Tibial nerve (tissue), 4 donors: ENCODE measurements at regions not wholly inside any gene's neighbourhood (a gene's known extent, or its start where the extent isn't known, plus 50 kb on each side); places are given as distances from the start of the nearest gene placed in this dataset.

Source experiments
- EP300 ChIP-seq, 2 donors: sonication (generic); formaldehyde crosslinking; IDR thresholded peaks; one replicate each; pipeline ENCODE4 v1.6.1; 2017; ENCODE audit warnings: antibody characterized with exemption in 2 of 2, mild to moderate bottlenecking in 1 of 2
- POLR2A ChIP-seq, 2 donors: fragments of 450-650 bp; IDR thresholded peaks; one replicate each; pipeline ENCODE4 v1.6.1; 2017; ENCODE audit warnings: antibody characterized with exemption in 2 of 2, mild to moderate bottlenecking in 2 of 2, moderate library complexity in 2 of 2
- TF ChIP-seq, protein P1 (sequence below), 5 experiments: fragments of 200-600 bp in 3 of 5; fragments of 450-650 bp in 2 of 5; sonication (generic) in 3 of 5; IDR thresholded peaks; one replicate each; pipeline ENCODE4 v1.5.1; 2016 to 2019; ENCODE audit warnings: antibody characterized with exemption in 5 of 5, mild to moderate bottlenecking in 3 of 5, moderate library complexity in 2 of 5

DNA sequence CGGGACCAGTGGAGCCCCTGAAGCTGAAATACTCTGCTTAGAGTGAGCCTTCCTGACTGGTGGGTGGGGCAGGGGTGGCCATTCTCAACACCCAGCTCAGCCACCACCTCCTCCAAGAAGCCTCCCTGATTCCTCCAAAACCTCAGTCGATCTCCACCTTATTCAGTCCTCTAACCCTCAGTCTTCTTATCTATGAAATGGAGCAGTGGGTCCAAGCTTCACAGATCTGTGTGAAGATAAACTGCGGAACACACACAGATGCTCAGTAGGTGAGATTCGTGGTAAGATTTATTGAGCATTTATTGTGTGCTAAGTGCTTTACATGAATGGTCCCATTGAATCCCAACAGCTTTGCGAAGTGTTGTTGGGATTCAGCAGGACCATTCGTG lies 93.1 kb upstream of the RUNX3 start:
- TF ChIP-seq, protein P1, sequence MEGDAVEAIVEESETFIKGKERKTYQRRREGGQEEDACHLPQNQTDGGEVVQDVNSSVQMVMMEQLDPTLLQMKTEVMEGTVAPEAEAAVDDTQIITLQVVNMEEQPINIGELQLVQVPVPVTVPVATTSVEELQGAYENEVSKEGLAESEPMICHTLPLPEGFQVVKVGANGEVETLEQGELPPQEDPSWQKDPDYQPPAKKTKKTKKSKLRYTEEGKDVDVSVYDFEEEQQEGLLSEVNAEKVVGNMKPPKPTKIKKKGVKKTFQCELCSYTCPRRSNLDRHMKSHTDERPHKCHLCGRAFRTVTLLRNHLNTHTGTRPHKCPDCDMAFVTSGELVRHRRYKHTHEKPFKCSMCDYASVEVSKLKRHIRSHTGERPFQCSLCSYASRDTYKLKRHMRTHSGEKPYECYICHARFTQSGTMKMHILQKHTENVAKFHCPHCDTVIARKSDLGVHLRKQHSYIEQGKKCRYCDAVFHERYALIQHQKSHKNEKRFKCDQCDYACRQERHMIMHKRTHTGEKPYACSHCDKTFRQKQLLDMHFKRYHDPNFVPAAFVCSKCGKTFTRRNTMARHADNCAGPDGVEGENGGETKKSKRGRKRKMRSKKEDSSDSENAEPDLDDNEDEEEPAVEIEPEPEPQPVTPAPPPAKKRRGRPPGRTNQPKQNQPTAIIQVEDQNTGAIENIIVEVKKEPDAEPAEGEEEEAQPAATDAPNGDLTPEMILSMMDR (IDR thresholded peaks at IDR 0.05) = no peak
- TF ChIP-seq POLR2A (IDR thresholded peaks at IDR 0.05) = no peak
- no peak for TF ChIP-seq EP300 (IDR thresholded peaks at IDR 0.05)
